HG03457 (cell line): ENCODE measurements at regions not wholly inside any gene's neighbourhood (a gene's known extent, or its start where the extent isn't known, plus 50 kb on each side); places are given as distances from the start of the nearest gene placed in this dataset.

Experiments
- ATAC-seq: cut with Tn5 transposase; IDR thresholded peaks from one replicate; pipeline ENCODE4 v1.9.1; 2021; ENCODE audit warnings: moderate number of reproducible peaks; ENCODE audit not compliant: unreplicated experiment

- ATAC-seq, result no peak
Observed at GRCh38 chr5:104757915-104758314, 1195.3 kb upstream of the NUDT12 start.

GRCh38 chr5:104755806-104756205 is 1193.2 kb upstream of the NUDT12 start:
- no peak for ATAC-seq

GRCh38 chr5:104754311-104754995 is 1191.9 kb upstream of the NUDT12 start:
- no peak for ATAC-seq

- no peak for ATAC-seq
Observed at GRCh38 chr5:104751969-104752368, 1189.4 kb upstream of the NUDT12 start.

GRCh38 chr5:104739905-104740304 is 1177.3 kb upstream of the NUDT12 start:
- ATAC-seq, result no peak

- ATAC-seq, result no peak
Observed at GRCh38 chr5:104739503-104739902, 1176.9 kb upstream of the NUDT12 start.

- ATAC-seq, result no peak
Observed at GRCh38 chr5:104736073-104736472, 1173.5 kb upstream of the NUDT12 start.

GRCh38 chr5:104734046-104734445 is 1171.5 kb upstream of the NUDT12 start:
- no peak for ATAC-seq

GRCh38 chr5:104733063-104733669 is 1170.6 kb upstream of the NUDT12 start:
- ATAC-seq, result no peak

GRCh38 chr5:104731331-104731730 is 1168.7 kb upstream of the NUDT12 start:
- ATAC-seq, result no peak

- no peak for ATAC-seq
Observed at GRCh38 chr5:104708027-104708426, 1145.4 kb upstream of the NUDT12 start.

- no peak for ATAC-seq
Observed at GRCh38 chr5:104706600-104706999, 1144.0 kb upstream of the NUDT12 start.

GRCh38 chr5:104702212-104702611 is 1139.6 kb upstream of the NUDT12 start:
- ATAC-seq, result no peak

- ATAC-seq, result no peak
Observed at GRCh38 chr5:104699438-104699837, 1136.8 kb upstream of the NUDT12 start.

GRCh38 chr5:104661256-104661655 is 1098.7 kb upstream of the NUDT12 start:
- ATAC-seq, result no peak

GRCh38 chr5:104659497-104659896 is 1096.9 kb upstream of the NUDT12 start:
- no peak for ATAC-seq

- ATAC-seq, result no peak
Observed at GRCh38 chr5:104652271-104652861, 1089.8 kb upstream of the NUDT12 start.

- no peak for ATAC-seq
Observed at GRCh38 chr5:104650313-104651055, 1087.9 kb upstream of the NUDT12 start.

GRCh38 chr5:104646416-104646815 is 1083.8 kb upstream of the NUDT12 start:
- ATAC-seq, result no peak

- no peak for ATAC-seq
Observed at GRCh38 chr5:104643320-104643719, 1080.7 kb upstream of the NUDT12 start.

- ATAC-seq, result no peak
Observed at GRCh38 chr5:104635227-104635626, 1072.6 kb upstream of the NUDT12 start.

- no peak for ATAC-seq
Observed at GRCh38 chr5:104628911-104629310, 1066.3 kb upstream of the NUDT12 start.
